AG09319 (cell line): ENCODE measurements at regions not wholly inside any gene's neighbourhood (a gene's known extent, or its start where the extent isn't known, plus 50 kb on each side); places are given as distances from the start of the nearest gene placed in this dataset.

ENCODE experiments used
- DNase-seq: peaks from one replicate; pipeline ENCODE4 v3.0.0-alpha.2; 2010; ENCODE audit warnings: low read depth; ENCODE audit errors: extremely low read depth
- TF ChIP-seq, protein P1 (sequence below): IDR thresholded peaks from 2 replicates; pipeline ENCODE4 v1.5.1; 2011; ENCODE audit warnings: low read depth, mild to moderate bottlenecking, inconsistent platforms, low read length, moderate library complexity

DNA sequence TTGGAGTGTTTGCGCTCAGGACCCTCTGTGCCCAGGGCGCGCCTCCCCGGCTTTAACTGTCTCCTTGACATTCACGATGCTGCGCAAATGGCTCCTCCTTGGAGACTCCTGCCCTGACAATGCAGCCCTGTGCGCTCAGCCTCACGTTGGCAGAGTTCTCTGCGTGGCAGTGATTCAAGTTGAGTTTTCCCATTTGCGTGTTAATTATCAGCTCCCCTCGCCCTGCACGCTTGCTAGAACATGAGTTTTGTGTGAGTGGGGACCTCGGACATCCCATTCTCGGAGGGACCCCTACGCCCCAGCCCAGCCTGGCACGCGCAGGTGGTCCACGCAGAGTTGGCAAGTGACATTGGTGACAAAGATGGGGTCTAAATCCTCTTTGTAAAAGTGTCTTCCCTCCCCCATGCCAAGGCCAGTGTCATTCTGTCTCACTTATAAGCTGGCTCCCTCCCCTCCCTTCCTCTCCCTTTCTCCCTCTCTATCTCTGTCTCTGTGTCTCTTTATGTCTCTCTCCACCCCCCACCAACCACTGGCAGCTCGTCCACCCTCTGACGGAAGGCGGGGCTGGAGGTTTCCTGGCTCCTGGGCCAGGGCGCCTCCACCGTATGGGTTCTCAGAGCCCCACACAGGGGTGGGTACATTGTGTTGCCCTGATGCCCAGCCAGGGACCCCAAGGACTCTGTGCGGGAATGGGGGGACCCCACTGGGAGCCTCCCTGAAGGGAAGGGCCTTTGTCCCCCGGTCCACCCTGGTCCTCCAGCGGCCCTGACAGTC, 169.3 kb downstream of the OLFM1 start:
- TF ChIP-seq, protein P1, sequence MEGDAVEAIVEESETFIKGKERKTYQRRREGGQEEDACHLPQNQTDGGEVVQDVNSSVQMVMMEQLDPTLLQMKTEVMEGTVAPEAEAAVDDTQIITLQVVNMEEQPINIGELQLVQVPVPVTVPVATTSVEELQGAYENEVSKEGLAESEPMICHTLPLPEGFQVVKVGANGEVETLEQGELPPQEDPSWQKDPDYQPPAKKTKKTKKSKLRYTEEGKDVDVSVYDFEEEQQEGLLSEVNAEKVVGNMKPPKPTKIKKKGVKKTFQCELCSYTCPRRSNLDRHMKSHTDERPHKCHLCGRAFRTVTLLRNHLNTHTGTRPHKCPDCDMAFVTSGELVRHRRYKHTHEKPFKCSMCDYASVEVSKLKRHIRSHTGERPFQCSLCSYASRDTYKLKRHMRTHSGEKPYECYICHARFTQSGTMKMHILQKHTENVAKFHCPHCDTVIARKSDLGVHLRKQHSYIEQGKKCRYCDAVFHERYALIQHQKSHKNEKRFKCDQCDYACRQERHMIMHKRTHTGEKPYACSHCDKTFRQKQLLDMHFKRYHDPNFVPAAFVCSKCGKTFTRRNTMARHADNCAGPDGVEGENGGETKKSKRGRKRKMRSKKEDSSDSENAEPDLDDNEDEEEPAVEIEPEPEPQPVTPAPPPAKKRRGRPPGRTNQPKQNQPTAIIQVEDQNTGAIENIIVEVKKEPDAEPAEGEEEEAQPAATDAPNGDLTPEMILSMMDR, result no peak
- DNase-seq, result no peak

DNA sequence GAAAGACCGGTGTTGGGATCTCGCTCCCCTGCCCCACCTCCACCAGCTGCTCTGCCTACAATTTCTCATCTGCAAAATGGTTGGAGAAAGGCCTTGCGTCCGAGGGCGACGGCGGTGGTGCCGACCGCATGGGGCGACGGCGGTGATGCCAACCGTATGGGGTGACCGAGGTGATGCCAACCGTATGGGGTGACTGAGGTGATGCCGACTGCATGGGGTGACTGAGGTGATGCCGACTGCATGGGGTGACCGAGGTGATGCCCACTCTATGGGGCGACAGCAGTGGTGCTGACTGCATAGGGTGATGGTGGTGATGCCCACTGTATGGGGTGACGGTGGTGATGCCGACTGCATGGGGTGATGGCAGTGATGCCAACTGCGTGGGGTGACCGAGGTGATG, 171.0 kb downstream of the OLFM1 start:
- TF ChIP-seq, protein P1, result no peak
- no peak for DNase-seq

DNA sequence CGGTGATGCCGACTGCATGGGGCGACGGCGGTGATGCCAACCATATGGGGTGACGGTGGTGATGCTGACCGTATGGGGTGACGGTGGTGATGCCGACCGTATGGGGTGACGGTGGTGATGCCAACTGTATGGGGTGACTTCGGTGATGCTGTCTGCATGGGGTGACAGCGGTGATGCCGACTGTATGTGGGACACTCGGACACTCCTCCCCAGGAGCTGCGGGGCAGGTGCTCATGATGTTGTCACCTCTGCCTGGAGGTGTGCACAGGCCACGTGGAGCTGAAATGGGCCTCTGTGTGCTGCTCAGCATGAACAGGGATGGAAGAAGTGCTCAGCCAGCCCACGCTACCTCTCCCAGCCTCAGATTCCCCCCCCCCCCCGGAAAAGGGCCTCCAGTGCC, 171.8 kb downstream of the OLFM1 start:
- no peak for DNase-seq

DNA sequence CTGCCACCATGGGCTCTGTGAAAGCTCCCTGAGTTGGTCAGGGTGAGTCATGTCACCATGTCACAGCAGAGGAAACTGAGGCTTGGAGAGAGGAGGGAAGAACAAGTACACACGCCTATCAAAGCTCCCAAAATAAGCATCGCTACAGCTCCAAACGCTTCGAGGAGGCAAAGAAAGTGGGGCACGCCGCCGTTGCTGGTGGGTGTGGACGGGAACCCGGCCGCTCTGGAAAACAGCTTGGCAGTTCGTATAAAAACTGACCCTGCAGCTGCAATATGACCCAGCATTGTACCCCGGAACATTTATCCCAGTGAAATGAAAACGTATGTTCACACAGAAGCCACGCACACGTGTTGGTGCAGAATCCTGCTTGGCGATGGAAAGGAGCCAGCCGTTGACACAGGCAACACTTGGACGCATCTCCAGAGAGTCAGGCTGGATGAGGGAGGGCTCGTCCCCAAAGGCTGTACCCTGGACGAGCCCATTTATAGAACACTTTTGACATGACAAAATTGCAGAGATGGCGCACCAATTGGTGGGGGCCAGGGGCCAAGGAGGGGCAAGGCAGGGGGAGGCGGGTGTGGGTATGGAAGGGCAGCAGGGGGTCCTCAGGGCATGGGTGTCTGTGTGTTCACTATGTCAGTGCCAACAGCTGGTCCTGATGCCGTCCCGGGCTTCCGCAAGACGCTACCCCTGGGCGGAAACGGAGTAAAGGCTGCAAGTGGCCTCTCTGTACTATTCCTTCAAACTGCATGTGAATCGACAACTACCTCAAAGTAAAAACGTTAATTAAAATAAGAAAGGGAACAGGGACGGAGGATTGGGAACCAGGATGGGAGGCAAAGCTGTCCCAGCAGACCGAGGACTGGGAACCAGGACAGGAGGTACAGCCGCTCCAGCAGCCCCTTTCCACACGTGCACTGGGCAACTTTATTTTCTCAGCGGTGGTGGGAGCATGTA, 173.0 kb downstream of the OLFM1 start:
- no peak for DNase-seq
- TF ChIP-seq, protein P1, result no peak

More for the DNA sequence above, 171.8 kb downstream of the OLFM1 start:
- TF ChIP-seq, protein P1, result no peak

DNA sequence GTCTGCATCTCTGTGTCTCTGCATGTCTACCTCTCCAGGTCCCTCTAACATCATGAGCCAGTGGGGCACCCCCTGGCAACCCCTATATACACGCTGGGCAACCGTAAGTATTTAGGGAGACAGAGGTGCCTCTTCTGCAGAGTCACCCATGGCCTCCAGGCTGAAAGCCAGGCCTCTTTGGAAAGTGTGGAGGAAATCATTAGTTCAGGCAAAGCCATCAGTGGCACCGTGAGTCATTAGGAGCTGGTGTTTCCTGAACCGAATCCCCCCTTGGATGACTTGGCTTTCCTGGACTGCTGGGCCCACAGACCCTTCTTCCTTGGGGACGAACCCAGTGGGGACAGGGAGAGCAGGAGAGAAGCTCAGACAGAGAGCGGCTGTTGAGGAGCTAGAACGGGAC, 174.8 kb downstream of the OLFM1 start:
- DNase-seq, result no peak
- TF ChIP-seq, protein P1, result no peak

DNA sequence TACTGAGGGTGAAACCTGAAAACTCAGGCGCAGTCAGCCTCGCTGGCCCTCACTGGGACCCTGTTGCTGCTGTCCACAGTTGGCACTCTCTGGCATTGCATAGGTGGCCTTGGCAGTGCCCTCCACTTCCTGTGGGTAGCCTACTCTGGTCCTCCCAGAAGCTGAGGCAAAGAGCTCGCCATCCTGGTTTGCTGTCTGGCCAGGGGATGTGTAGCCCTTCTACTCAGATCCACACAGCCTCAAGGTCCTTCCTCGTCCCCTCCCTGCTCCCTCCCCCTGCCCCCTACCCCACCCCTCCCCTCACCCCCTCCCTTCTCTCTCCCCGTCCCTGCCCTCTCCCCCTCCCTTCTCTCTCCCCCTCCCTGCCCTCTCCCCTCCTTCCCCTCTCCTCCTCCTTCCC, 176.0 kb downstream of the OLFM1 start:
- no peak for DNase-seq
- TF ChIP-seq, protein P1, result no peak

DNA sequence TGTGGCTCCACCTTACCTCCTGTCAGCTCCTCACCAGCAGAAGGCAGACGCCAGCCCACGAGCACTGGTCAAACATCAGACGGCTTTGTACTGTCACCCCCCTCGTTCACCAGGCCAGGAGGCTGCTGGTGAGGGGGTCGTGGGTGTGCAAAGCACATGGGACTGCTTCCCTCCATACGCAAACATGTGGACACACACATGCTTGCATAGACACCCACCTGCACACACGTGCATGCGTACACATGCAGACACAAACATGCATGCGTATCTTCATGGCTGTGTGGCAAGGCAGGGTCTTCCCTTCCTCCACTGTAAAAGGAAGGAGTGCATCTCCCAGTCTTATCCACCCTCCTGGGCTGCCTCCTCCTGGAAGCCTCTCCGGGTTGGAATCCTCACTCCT, 178.5 kb downstream of the OLFM1 start:
- TF ChIP-seq, protein P1, result no peak

More for the DNA sequence above, 178.5 kb downstream of the OLFM1 start:
- DNase-seq, result no peak
